OCI-LY7 (cell line): ENCODE measurements at regions not wholly inside any gene's neighbourhood (a gene's known extent, or its start where the extent isn't known, plus 50 kb on each side); places are given as distances from the start of the nearest gene placed in this dataset.

Source experiments
- BruUV-seq: library from RNA; stranded (reverse); fragments of 400-500 nt; replicated peaks from 2 replicates; lab custom pipeline; 2021; lab: Mats Ljungman, UMichigan
- CTCF ChIA-PET: fragments of 300-600 bp; sonication (Branson Sonifier 250); formaldehyde crosslinking; loops from one replicate; lab custom pipeline; 2022; ENCODE audit warnings: antibody characterized with exemption; ENCODE audit not compliant: unreplicated experiment; lab: Charles Lee
- POLR2A ChIA-PET: fragments of 300-600 bp; sonication (Branson Sonifier 250); formaldehyde crosslinking; loops from one replicate; lab custom pipeline; 2022; ENCODE audit warnings: antibody characterized with exemption; lab: Charles Lee
- DNase-seq: peaks from one replicate; pipeline ENCODE4 v3.0.0-alpha.2; 2015; ENCODE audit warnings: low spot score
- H2AFZ ChIP-seq: fragments of 200-600 bp; sonication (generic), shearing (Covaris generic); 2 replicates; pipeline ENCODE4 v1.6.1; 2014; ENCODE audit warnings: mild to moderate bottlenecking, antibody characterized with exemption, low read length, moderate library complexity
- H3K27ac ChIP-seq: fragments of 200-600 bp; sonication (generic); 2 replicates; pipeline ENCODE4 v1.5.1; 2014; ENCODE audit warnings: mixed run types, low read depth, mild to moderate bottlenecking, moderate library complexity, low read length, inconsistent platforms; ENCODE audit not compliant: poor library complexity, severe bottlenecking
- H3K36me3 ChIP-seq: fragments of 200-600 bp; sonication (generic); 2 replicates; pipeline ENCODE4 v1.6.1; 2014; ENCODE audit warnings: mild to moderate bottlenecking, antibody characterized with exemption, low read length, moderate library complexity, mixed read lengths; ENCODE audit not compliant: insufficient read depth
- H3K4me1 ChIP-seq: fragments of 200-600 bp; sonication (generic); 2 replicates; pipeline ENCODE4 v1.5.1; 2014; ENCODE audit warnings: mild to moderate bottlenecking, low read length; ENCODE audit not compliant: insufficient read depth, poor library complexity, severe bottlenecking
- H3K4me2 ChIP-seq: fragments of 200-600 bp; sonication (generic); 2 replicates; pipeline ENCODE4 v1.6.1; 2014; ENCODE audit warnings: mild to moderate bottlenecking, low read length
- H3K4me3 ChIP-seq: fragments of 200-600 bp; sonication (generic); 2 replicates; pipeline ENCODE4 v1.5.1; 2014; ENCODE audit warnings: mild to moderate bottlenecking, low read depth, low read length; ENCODE audit not compliant: poor library complexity, severe bottlenecking
- H3K79me2 ChIP-seq: fragments of 200-600 bp; sonication (generic); 2 replicates; pipeline ENCODE4 v1.6.1; 2016; ENCODE audit warnings: low read depth, mild to moderate bottlenecking, low read length, moderate library complexity, mixed read lengths; ENCODE audit not compliant: insufficient read depth
- H3K9me2 ChIP-seq: fragments of 200-600 bp; sonication (generic); 2 replicates; pipeline ENCODE4 v1.6.1; 2016; ENCODE audit warnings: mild to moderate bottlenecking, low read length, mixed read lengths; ENCODE audit not compliant: insufficient read depth
- H3K9me3 ChIP-seq: fragments of 200-600 bp; sonication (generic); 2 replicates; pipeline ENCODE4 v1.6.1; 2014; ENCODE audit warnings: mild to moderate bottlenecking, mixed run types, low read length, mixed read lengths
- H4K20me1 ChIP-seq: fragments of 200-600 bp; sonication (generic); 2 replicates; pipeline ENCODE4 v1.6.1; 2014; ENCODE audit warnings: mild to moderate bottlenecking, antibody characterized with exemption, low read length, moderate library complexity, mixed read lengths; ENCODE audit not compliant: insufficient read depth
- EZH2phosphoT487 ChIP-seq: fragments of 200-600 bp; sonication (generic); IDR thresholded peaks from 2 replicates; pipeline ENCODE4 v1.6.1; 2018; ENCODE audit warnings: low read depth, borderline replicate concordance, mild to moderate bottlenecking, mixed run types, antibody characterized with exemption, low read length, moderate library complexity, mixed read lengths
- intact Hi-C: fragments of 100-400 bp; cut with micrococcal nuclease; formaldehyde crosslinking; loops from one replicate; pipeline ENCODE4 v1.10.0; 2022; ENCODE audit not compliant: unreplicated experiment
- TF ChIP-seq, protein P1 (sequence below): fragments of 200-600 bp; sonication (generic); conservative IDR thresholded peaks from 2 replicates; pipeline ENCODE4 v1.5.1; 2014; ENCODE audit warnings: mild to moderate bottlenecking, antibody characterized with exemption, low read length, moderate library complexity, mixed read lengths

DNA sequence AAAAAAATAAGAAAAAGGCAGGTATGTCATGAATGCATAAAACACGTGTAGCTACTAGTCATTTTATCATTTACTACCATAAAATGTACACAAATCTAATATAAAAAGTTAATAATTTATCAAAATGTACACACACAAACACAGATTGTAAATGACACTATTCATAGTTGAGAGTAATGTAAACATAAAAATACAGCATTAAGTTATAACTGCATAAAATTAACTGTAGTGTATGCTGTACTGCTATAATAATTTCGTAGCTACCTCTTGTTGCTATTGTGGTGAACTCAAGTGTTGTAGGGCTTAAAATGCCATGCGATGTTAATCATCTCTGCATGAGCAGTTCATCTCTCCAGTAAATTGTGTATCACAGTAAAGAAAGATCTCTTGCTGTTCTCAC lies 170.0 kb downstream of the MRPL14 start:
- Histone ChIP-seq H3K4me1 (no peaks in the 10 kb centered on the region), H3K9me3 (no peaks in the 10 kb centered on the region), H3K27ac (no peak overlapping the region), H3K4me2 (no peak overlapping the region), H3K79me2 (no peaks in the 10 kb centered on the region), H3K4me3 (no peak overlapping the region), H3K9me2 (no peaks in the 10 kb centered on the region), H4K20me1 (no peaks in the 10 kb centered on the region), H3K36me3 (no peaks in the 10 kb centered on the region), H2AFZ (no peak overlapping the region)
- intact Hi-C loops: no loop called here
- TF ChIP-seq EZH2phosphoT487: no peak
- TF ChIP-seq, protein P1, sequence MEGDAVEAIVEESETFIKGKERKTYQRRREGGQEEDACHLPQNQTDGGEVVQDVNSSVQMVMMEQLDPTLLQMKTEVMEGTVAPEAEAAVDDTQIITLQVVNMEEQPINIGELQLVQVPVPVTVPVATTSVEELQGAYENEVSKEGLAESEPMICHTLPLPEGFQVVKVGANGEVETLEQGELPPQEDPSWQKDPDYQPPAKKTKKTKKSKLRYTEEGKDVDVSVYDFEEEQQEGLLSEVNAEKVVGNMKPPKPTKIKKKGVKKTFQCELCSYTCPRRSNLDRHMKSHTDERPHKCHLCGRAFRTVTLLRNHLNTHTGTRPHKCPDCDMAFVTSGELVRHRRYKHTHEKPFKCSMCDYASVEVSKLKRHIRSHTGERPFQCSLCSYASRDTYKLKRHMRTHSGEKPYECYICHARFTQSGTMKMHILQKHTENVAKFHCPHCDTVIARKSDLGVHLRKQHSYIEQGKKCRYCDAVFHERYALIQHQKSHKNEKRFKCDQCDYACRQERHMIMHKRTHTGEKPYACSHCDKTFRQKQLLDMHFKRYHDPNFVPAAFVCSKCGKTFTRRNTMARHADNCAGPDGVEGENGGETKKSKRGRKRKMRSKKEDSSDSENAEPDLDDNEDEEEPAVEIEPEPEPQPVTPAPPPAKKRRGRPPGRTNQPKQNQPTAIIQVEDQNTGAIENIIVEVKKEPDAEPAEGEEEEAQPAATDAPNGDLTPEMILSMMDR: no peak
- BruUV-seq: no TSS peak
- CTCF ChIA-PET: no interaction called here
- POLR2A ChIA-PET: no interaction called here
- no peak for DNase-seq

- no TSS peak for BruUV-seq
- intact Hi-C loops: no loop called here
- CTCF ChIA-PET: no interaction called here
Observed at GRCh38 chr6:43956478-43956877, 170.8 kb downstream of the MRPL14 start.

More at GRCh38 chr6:43956478-43956877, 170.8 kb downstream of the MRPL14 start:
- no peak for DNase-seq
- H3K4me3 ChIP-seq: no peak overlapping the region
- POLR2A ChIA-PET: interaction anchor here (0.6 kb wide), 1 partner anchor 91 kb away, joined by 3 read pairs; no protein-coding TSS in a partner anchor
- no peaks in the 10 kb centered on the region for H3K4me1 ChIP-seq
- no peak overlapping the region for H2AFZ ChIP-seq
- no peaks in the 10 kb centered on the region for H3K9me3 ChIP-seq
- H3K79me2 ChIP-seq: no peaks in the 10 kb centered on the region
- no peak overlapping the region for H3K4me2 ChIP-seq
- H3K27ac ChIP-seq: no peak overlapping the region
- no peaks in the 10 kb centered on the region for H3K9me2 ChIP-seq
- H3K36me3 ChIP-seq: no peaks in the 10 kb centered on the region
- TF ChIP-seq, protein P1: no peak
- no peak for TF ChIP-seq EZH2phosphoT487
- no peaks in the 10 kb centered on the region for H4K20me1 ChIP-seq
